H1 (cell line): ENCODE measurements at regions not wholly inside any gene's neighbourhood (a gene's known extent, or its start where the extent isn't known, plus 50 kb on each side); places are given as distances from the start of the nearest gene placed in this dataset.

ENCODE experiments used
- CTCF ChIA-PET: fragments of 300-600 bp; sonication (Branson Sonifier 250); formaldehyde crosslinking; loops from one replicate; lab custom pipeline; 2021; ENCODE audit not compliant: partially characterized antibody; lab: Charles Lee
- POLR2A ChIA-PET: fragments of 300-600 bp; sonication (Branson Sonifier 250); formaldehyde crosslinking; loops from one replicate; lab custom pipeline; 2021; ENCODE audit warnings: inconsistent platforms; ENCODE audit not compliant: partially characterized antibody; lab: Charles Lee
- DNase-seq, 2 experiments: peaks; one replicate each; pipeline versions ENCODE4 v3.0.0 to v3.0.0-alpha.2; 2010 to 2022; ENCODE audit warnings: low spot score in 2 of 2, low read depth in 1 of 2, mixed read lengths in 1 of 2
- FAIRE-seq: peaks from 2 replicates; lab custom pipeline; 2011; peaks lifted over from hg19 to GRCh38; lab: Jason Lieb, UNC
- H2AFZ ChIP-seq: 2 replicates; pipeline ENCODE4 v1.8.1; 2012; ENCODE audit warnings: low read length, inconsistent platforms
- H2AK5ac ChIP-seq: 2 replicates; pipeline ENCODE4 v1.6.1; 2013; ENCODE audit warnings: low read depth, low read length
- H2BK120ac ChIP-seq: replicated peaks from 2 replicates; pipeline ENCODE3; 2013; ENCODE audit warnings: low read depth, low read length, inconsistent platforms
- H2BK12ac ChIP-seq: 2 replicates; pipeline ENCODE4 v1.6.1; 2013; ENCODE audit warnings: low read depth, low read length
- H2BK15ac ChIP-seq: 2 replicates; pipeline ENCODE4 v1.6.1; 2013; ENCODE audit warnings: low read length
- H2BK20ac ChIP-seq: 2 replicates; pipeline ENCODE4 v1.6.1; 2013; ENCODE audit warnings: low read length
- H2BK5ac ChIP-seq: 2 replicates; pipeline ENCODE4 v1.6.1; 2013; ENCODE audit warnings: low read depth, low read length
- H3K14ac ChIP-seq: 2 replicates; pipeline ENCODE4 v1.6.1; 2013; ENCODE audit warnings: inconsistent platforms; ENCODE audit not compliant: insufficient read length
- H3K18ac ChIP-seq: 2 replicates; pipeline ENCODE4 v1.6.1; 2013; ENCODE audit warnings: low read length; ENCODE audit errors: extremely low read depth
- H3K23ac ChIP-seq: 2 replicates; pipeline ENCODE4 v1.6.1; 2013; ENCODE audit warnings: inconsistent platforms; ENCODE audit not compliant: insufficient read length
- H3K23me2 ChIP-seq: 2 replicates; pipeline ENCODE4 v1.6.1; 2013; ENCODE audit warnings: low read depth, low read length
- H3K27ac ChIP-seq: 2 replicates; pipeline ENCODE4 v1.6.1; 2011; ENCODE audit warnings: low read depth, low read length, inconsistent platforms
- H3K27me3 ChIP-seq, 4 experiments: replicated peaks in 1 of 4; 1 replicate in 1 of 4; 2 replicates in 3 of 4; pipeline versions ENCODE4 v1.6.1 to v1.8.1; 2011 to 2013; ENCODE audit warnings: low read length in 3 of 4, mild to moderate bottlenecking in 3 of 4, inconsistent platforms in 2 of 4, mixed read lengths in 2 of 4, moderate library complexity in 1 of 4; ENCODE audit not compliant: control insufficient read depth in 3 of 4, insufficient read depth in 3 of 4; ENCODE audit errors: extremely low read depth in 1 of 4
- H3K36me3 ChIP-seq, 4 experiments: 2 replicates each; pipeline versions ENCODE4 v1.6.1 to v1.8.1; 2011 to 2013; ENCODE audit warnings: mild to moderate bottlenecking in 4 of 4, low read length in 3 of 4, moderate library complexity in 2 of 4, control low read depth in 1 of 4, inconsistent platforms in 1 of 4; ENCODE audit not compliant: insufficient read depth in 4 of 4, control insufficient read depth in 2 of 4
- H3K4ac ChIP-seq: replicated peaks from 2 replicates; pipeline ENCODE3; 2013; ENCODE audit warnings: low read length, low read depth, mixed read lengths, inconsistent platforms; ENCODE audit not compliant: insufficient read length
- H3K4me1 ChIP-seq, 4 experiments: replicated peaks in 1 of 4; 1 replicate in 1 of 4; 2 replicates in 3 of 4; pipeline versions ENCODE4 v1.6.1 to v1.8.1; 2011 to 2013; ENCODE audit warnings: low read length in 3 of 4, inconsistent platforms in 2 of 4, mixed read lengths in 1 of 4; ENCODE audit not compliant: insufficient read depth in 4 of 4, control insufficient read depth in 3 of 4
- H3K4me2 ChIP-seq, 2 experiments: 2 replicates each; pipeline versions ENCODE4 v1.6.1 to v1.8.1; 2011 to 2013; ENCODE audit warnings: low read depth in 2 of 2, low read length in 2 of 2, control low read depth in 1 of 2, inconsistent platforms in 1 of 2, mild to moderate bottlenecking in 1 of 2; ENCODE audit not compliant: insufficient read depth in 1 of 2
- H3K4me3 ChIP-seq, 4 experiments: fragments of 200-600, 300-600 bp in 1 of 4; sonication (generic), shearing (Covaris generic), sonication (Bioruptor Twin) in 1 of 4; 2 replicates each; pipeline versions ENCODE4 v1.5.1 to v1.8.1; 2011 to 2016; ENCODE audit warnings: low read length in 4 of 4, low read depth in 3 of 4, control low read depth in 2 of 4, inconsistent platforms in 2 of 4, mild to moderate bottlenecking in 2 of 4, mixed read lengths in 1 of 4, moderate library complexity in 1 of 4; ENCODE audit not compliant: insufficient read depth in 2 of 4; ENCODE audit errors: extremely low read depth in 1 of 4
- H3K56ac ChIP-seq: replicated peaks from 2 replicates; pipeline ENCODE3; 2013; ENCODE audit warnings: low read depth, mild to moderate bottlenecking, mixed read lengths, low read length, inconsistent platforms; ENCODE audit not compliant: insufficient read length
- H3K79me1 ChIP-seq: 2 replicates; pipeline ENCODE4 v1.6.1; 2013; ENCODE audit warnings: low read depth, low read length, control low read depth
- H3K79me2 ChIP-seq, 2 experiments: 2 replicates each; pipeline versions ENCODE4 v1.6.1 to v1.8.1; 2012 to 2013; ENCODE audit warnings: low read length in 2 of 2, mild to moderate bottlenecking in 2 of 2, inconsistent platforms in 1 of 2; ENCODE audit not compliant: insufficient read depth in 2 of 2, control insufficient read depth in 1 of 2
- H3K9ac ChIP-seq, 4 experiments: replicated peaks in 1 of 4; 1 replicate in 1 of 4; 2 replicates in 3 of 4; pipeline versions ENCODE4 v1.6.1 to v1.8.1; 2011 to 2013; ENCODE audit warnings: low read depth in 3 of 4, low read length in 3 of 4, control low read depth in 2 of 4, mild to moderate bottlenecking in 2 of 4, moderate library complexity in 2 of 4, inconsistent platforms in 1 of 4; ENCODE audit errors: extremely low read depth in 1 of 4
- H3K9me3 ChIP-seq, 2 experiments: 2 replicates each; pipeline versions ENCODE4 v1.6.1 to v1.8.1; 2012 to 2013; ENCODE audit warnings: mild to moderate bottlenecking in 2 of 2, moderate library complexity in 2 of 2, control low read depth in 1 of 2, inconsistent platforms in 1 of 2, low read depth in 1 of 2, low read length in 1 of 2, mixed read lengths in 1 of 2; ENCODE audit not compliant: insufficient read depth in 2 of 2
- H4K20me1 ChIP-seq, 2 experiments: replicated peaks in 1 of 2; 2 replicates each; pipeline versions ENCODE3 to v1.8.1; 2011 to 2013; ENCODE audit warnings: inconsistent platforms in 2 of 2, low read length in 2 of 2, mild to moderate bottlenecking in 1 of 2; ENCODE audit not compliant: insufficient read depth in 2 of 2, control insufficient read depth in 1 of 2
- H4K5ac ChIP-seq: 2 replicates; pipeline ENCODE4 v1.6.1; 2013; ENCODE audit warnings: low read length, low read depth, mixed read lengths, inconsistent platforms; ENCODE audit not compliant: insufficient read length
- H4K8ac ChIP-seq: 2 replicates; pipeline ENCODE4 v1.8.0; 2013; ENCODE audit warnings: mild to moderate bottlenecking, moderate library complexity, low read length, inconsistent platforms; ENCODE audit not compliant: insufficient read depth; ENCODE audit errors: extremely low read depth
- H4K91ac ChIP-seq: replicated peaks from 2 replicates; pipeline ENCODE3; 2013; ENCODE audit warnings: low read length, mixed read lengths, inconsistent platforms; ENCODE audit not compliant: insufficient read length
- GTF2F1 ChIP-seq: IDR thresholded peaks from 2 replicates; pipeline ENCODE4 v1.6.1; 2012; ENCODE audit warnings: low read depth, low read length, improper control_type of control experiment, borderline replicate concordance
- WGBS, 2 experiments: shearing (Covaris generic) in 1 of 2; methylation state at CpG; one replicate each; pipeline versions ENCODE4 v1.1.6 to v1.1.7; 2013 to 2015; ENCODE audit warnings: low lambda C conversion rate in 2 of 2, mixed read lengths in 2 of 2, inconsistent platforms in 1 of 2, low coverage in 1 of 2, missing lambda C conversion rate in 1 of 2; ENCODE audit not compliant: insufficient replicate concordance in 2 of 2, insufficient coverage in 1 of 2, insufficient read length in 1 of 2; ENCODE audit errors: extremely low coverage in 1 of 2, missing lambda C conversion rate in 1 of 2; 5-methylcytosine and 5-hydroxymethylcytosine counted together

- Histone ChIP-seq H2AFZ (no peak overlapping the region), H3K18ac (no peak overlapping the region), H3K23me2 (no peaks in the 10 kb centered on the region), H3K79me2 (no peaks in the 10 kb centered on the region), H2BK120ac (no peak overlapping the region), H2BK5ac (no peak overlapping the region), H4K91ac (no peak overlapping the region), H3K23ac (no peak overlapping the region), H3K4me2 (no peak overlapping the region), H2AK5ac (no peak overlapping the region), H2BK20ac (no peak overlapping the region), H3K9me3 (no peaks in the 10 kb centered on the region), H2BK12ac (no peak overlapping the region), H3K56ac (no peak overlapping the region), H3K27me3 (no peaks in the 10 kb centered on the region), H3K4me1 (no peaks in the 10 kb centered on the region), H3K36me3 (no peaks in the 10 kb centered on the region), H3K27ac (no peak overlapping the region), H3K4ac (no peak overlapping the region), H3K79me1 (no peaks in the 10 kb centered on the region), H4K20me1 (no peaks in the 10 kb centered on the region), H3K4me3 (no peak overlapping the region), H3K9ac (no peak overlapping the region), H2BK15ac (no peak overlapping the region), H4K8ac (no peak overlapping the region), H4K5ac (no peak overlapping the region), H3K14ac (no peak overlapping the region)
- WGBS, 2 experiments = 95% methylated on average over 5 of the region's 5 CpGs; no CpG with 5 or more reads in 1 of the 2 experiments
- no peak for TF ChIP-seq GTF2F1
- DNase-seq (no peak), FAIRE-seq (no peak)
- POLR2A ChIA-PET = no interaction called here
- CTCF ChIA-PET = no interaction called here
Observed at GRCh38 chr6:21390532-21391213, 202.9 kb upstream of the SOX4 start.
